HEK293T (cell line): ENCODE measurements at regions not wholly inside any gene's neighbourhood (a gene's known extent, or its start where the extent isn't known, plus 50 kb on each side); places are given as distances from the start of the nearest gene placed in this dataset.

Experiments
- CTCF ChIA-PET: fragments of 350-600 bp; formaldehyde crosslinking; extraction: SDS; loops from one replicate; lab custom pipeline; 2021; ENCODE audit warnings: antibody characterized with exemption, inconsistent platforms; lab: Yijun Ruan, JAX
- POLR2A ChIA-PET: fragments of 350-600 bp; formaldehyde crosslinking; extraction: SDS; loops from one replicate; lab custom pipeline; 2020; ENCODE audit warnings: antibody characterized with exemption, inconsistent platforms; lab: Yijun Ruan, JAX
- DNase-seq: peaks from one replicate; pipeline ENCODE4 v3.0.0; 2012; ENCODE audit warnings: mixed read lengths; ENCODE audit errors: extremely low spot score
- ARNT ChIP-seq: fragments of 450-650 bp; IDR thresholded peaks from 2 replicates; pipeline ENCODE4 v1.6.1; 2017; ENCODE audit warnings: mild to moderate bottlenecking
- BHLHE40 ChIP-seq: fragments of 450-650 bp; IDR thresholded peaks from 2 replicates; pipeline ENCODE4 v1.6.1; 2016; ENCODE audit warnings: mild to moderate bottlenecking, moderate library complexity, borderline replicate concordance
- CTBP1 ChIP-seq: fragments of 450-650 bp; IDR thresholded peaks from 2 replicates; pipeline ENCODE4 v1.6.1; 2016; ENCODE audit warnings: borderline replicate concordance
- ELF4 ChIP-seq: fragments of 450-650 bp; IDR thresholded peaks from 2 replicates; pipeline ENCODE4 v1.6.1; 2017; ENCODE audit warnings: antibody characterized with exemption
- FOXA1 ChIP-seq: fragments of 450-650 bp; IDR thresholded peaks from 2 replicates; pipeline ENCODE4 v1.6.1; 2016; ENCODE audit warnings: mild to moderate bottlenecking
- FOXK2 ChIP-seq: fragments of 450-650 bp; IDR thresholded peaks from 2 replicates; pipeline ENCODE4 v1.6.1; 2016; ENCODE audit warnings: mild to moderate bottlenecking
- FOXM1 ChIP-seq: fragments of 450-650 bp; IDR thresholded peaks from 2 replicates; pipeline ENCODE4 v1.6.1; 2017; ENCODE audit warnings: mild to moderate bottlenecking, borderline replicate concordance
- HDGF ChIP-seq: fragments of 450-650 bp; IDR thresholded peaks from 2 replicates; pipeline ENCODE4 v1.6.1; 2017; ENCODE audit warnings: antibody characterized with exemption, borderline replicate concordance
- L3MBTL2 ChIP-seq: fragments of 450-650 bp; conservative IDR thresholded peaks from 2 replicates; pipeline ENCODE4 v1.6.1; 2016; ENCODE audit warnings: mild to moderate bottlenecking
- LEF1 ChIP-seq: fragments of 450-650 bp; IDR thresholded peaks from 2 replicates; pipeline ENCODE4 v1.6.1; 2017; ENCODE audit warnings: mild to moderate bottlenecking, borderline replicate concordance
- NFRKB ChIP-seq: fragments of 450-650 bp; IDR thresholded peaks from 2 replicates; pipeline ENCODE4 v1.6.1; 2016; ENCODE audit warnings: mild to moderate bottlenecking, moderate library complexity
- SP1 ChIP-seq: fragments of 450-650 bp; IDR thresholded peaks from 2 replicates; pipeline ENCODE4 v1.6.1; 2017
- SUZ12 ChIP-seq: fragments of 450-650 bp; IDR thresholded peaks from 2 replicates; pipeline ENCODE4 v1.6.1; 2016; ENCODE audit warnings: mild to moderate bottlenecking
- TARDBP ChIP-seq: fragments of 450-650 bp; IDR thresholded peaks from 2 replicates; pipeline ENCODE4 v1.6.1; 2016
- ZNF384 ChIP-seq: fragments of 450-650 bp; IDR thresholded peaks from 2 replicates; pipeline ENCODE4 v1.6.1; 2016
- TF ChIP-seq, protein P1 (sequence below): fragments of 450-650 bp; IDR thresholded peaks from 2 replicates; pipeline ENCODE4 v1.6.1; 2016

GRCh38 chr6:12594530-12594893 is 122.1 kb upstream of the PHACTR1 start:
- no peak for DNase-seq
- POLR2A ChIA-PET = no interaction called here
- CTCF ChIA-PET = interaction anchor here (0.7 to 0.8 kb wide), 3 partner anchors 11 to 303 kb away, joined by 3 to 5 read pairs (median 4); no protein-coding TSS in a partner anchor
- TF ChIP-seq SUZ12 (no peak), TARDBP (no peak), LEF1 (no peak), ELF4 (no peak), FOXA1 (no peak), ZNF384 (no peak), BHLHE40 (no peak), NFRKB (no peak), FOXM1 (no peak), FOXK2 (no peak)
- TF ChIP-seq, protein P1, sequence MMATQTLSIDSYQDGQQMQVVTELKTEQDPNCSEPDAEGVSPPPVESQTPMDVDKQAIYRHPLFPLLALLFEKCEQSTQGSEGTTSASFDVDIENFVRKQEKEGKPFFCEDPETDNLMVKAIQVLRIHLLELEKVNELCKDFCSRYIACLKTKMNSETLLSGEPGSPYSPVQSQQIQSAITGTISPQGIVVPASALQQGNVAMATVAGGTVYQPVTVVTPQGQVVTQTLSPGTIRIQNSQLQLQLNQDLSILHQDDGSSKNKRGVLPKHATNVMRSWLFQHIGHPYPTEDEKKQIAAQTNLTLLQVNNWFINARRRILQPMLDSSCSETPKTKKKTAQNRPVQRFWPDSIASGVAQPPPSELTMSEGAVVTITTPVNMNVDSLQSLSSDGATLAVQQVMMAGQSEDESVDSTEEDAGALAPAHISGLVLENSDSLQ = no peak

- ChIA-PET POLR2A (no interaction called here), CTCF (interaction anchor here (0.6 to 1.1 kb wide), 6 partner anchors 10 to 304 kb away, joined by 3 to 5 read pairs (median 3); no protein-coding TSS in a partner anchor)
- TF ChIP-seq LEF1 = no peak
- no peak for TF ChIP-seq ARNT
- TF ChIP-seq, protein P1 = no peak
- DNase-seq = no peak
Measured at GRCh38 chr6:12595161-12595811, 121.3 kb upstream of the PHACTR1 start.

DNA sequence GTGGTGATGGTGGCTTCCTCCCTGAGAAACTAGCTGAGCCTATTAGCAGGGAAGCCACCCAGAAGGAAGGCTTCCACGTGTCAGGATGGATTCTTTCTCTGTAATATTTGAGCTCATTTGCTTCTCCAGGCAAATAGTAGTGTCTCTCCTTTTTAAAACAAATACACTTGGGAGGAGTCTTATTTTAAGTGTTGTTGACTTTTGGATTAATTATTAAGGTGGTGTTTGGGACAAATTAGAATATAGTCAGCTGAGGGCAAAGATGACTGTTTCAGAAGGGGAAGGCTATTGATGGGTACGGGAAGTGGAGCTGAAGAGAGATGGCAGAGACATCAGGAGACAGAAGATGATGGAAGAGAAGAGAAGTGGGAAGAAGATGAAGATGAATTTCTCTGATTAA is 119.8 kb upstream of the PHACTR1 start:
- no peak for DNase-seq
- POLR2A ChIA-PET = no interaction called here
- CTCF ChIA-PET = interaction anchor here (0.6 to 1.1 kb wide), 2 partner anchors 9 to 450 kb away, joined by 3 read pairs; no protein-coding TSS in a partner anchor
- TF ChIP-seq HDGF = no peak
- no peak for TF ChIP-seq NFRKB
- TF ChIP-seq ZNF384 = no peak
- TF ChIP-seq SP1 = no peak
- no peak for TF ChIP-seq L3MBTL2
- no peak for TF ChIP-seq LEF1
- TF ChIP-seq ELF4 = no peak
- no peak for TF ChIP-seq SUZ12
- TF ChIP-seq, protein P1 = no peak
- TF ChIP-seq BHLHE40 = no peak
- TF ChIP-seq TARDBP = no peak
- no peak for TF ChIP-seq FOXA1
- TF ChIP-seq CTBP1 = no peak
- no peak for TF ChIP-seq ARNT

GRCh38 chr6:12598919-12599318 is 117.6 kb upstream of the PHACTR1 start:
- ChIA-PET CTCF (no interaction called here), POLR2A (no interaction called here)
- no peak for DNase-seq
- TF ChIP-seq TARDBP (no peak), ZNF384 (no peak), L3MBTL2 (no peak), ELF4 (no peak), NFRKB (no peak), LEF1 (no peak), FOXA1 (no peak), ARNT (no peak), CTBP1 (no peak), SUZ12 (no peak), FOXM1 (no peak)
- TF ChIP-seq, protein P1 = no peak

- no peak for TF ChIP-seq SP1
- ChIA-PET CTCF (interaction anchor here (0.6 to 6.3 kb wide), 4 partner anchors 72 to 1018 kb away, joined by 3 to 53 read pairs (median 4); partner anchors contain the start of gene EDN1), POLR2A (no interaction called here)
- DNase-seq = no peak
Measured at GRCh38 chr6:12601881-12602280, 114.7 kb upstream of the PHACTR1 start.

DNA sequence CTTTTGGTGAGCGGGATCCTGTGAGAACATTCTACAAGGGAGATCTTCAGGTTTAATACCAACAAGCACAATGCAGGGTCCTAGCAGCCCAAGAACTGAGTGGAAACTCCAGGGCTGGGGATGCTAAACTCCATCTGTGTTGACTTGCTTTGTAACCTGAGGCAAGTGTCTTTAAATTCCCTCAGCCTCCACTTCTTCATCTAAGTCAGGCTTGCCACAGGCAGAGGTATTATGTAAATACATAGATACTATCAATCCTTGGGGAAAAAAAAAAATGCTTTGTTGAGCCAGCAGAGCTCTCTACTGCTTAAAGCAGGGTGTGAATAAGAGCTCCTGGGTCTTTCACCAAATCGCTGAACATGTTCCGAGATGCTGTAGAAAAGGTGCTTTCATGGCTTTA is 114.2 kb upstream of the PHACTR1 start:
- ChIA-PET CTCF (interaction anchor here (1.0 to 6.3 kb wide), 2 partner anchors 311 to 1019 kb away, joined by 3 to 53 read pairs; partner anchors contain the start of gene EDN1), POLR2A (no interaction called here)
- TF ChIP-seq ELF4 (no peak), FOXM1 (no peak), FOXA1 (no peak), ZNF384 (no peak), L3MBTL2 (no peak), CTBP1 (no peak), SUZ12 (no peak), BHLHE40 (no peak), LEF1 (no peak), SP1 (no peak), NFRKB (no peak), ARNT (no peak), FOXK2 (no peak)
- TF ChIP-seq, protein P1 = no peak
- DNase-seq = no peak
